ENCODE measurements at regions not wholly inside any gene's neighbourhood (a gene's known extent, or its start where the extent isn't known, plus 50 kb on each side); places are given as distances from the start of the nearest gene placed in this dataset.

DNA sequence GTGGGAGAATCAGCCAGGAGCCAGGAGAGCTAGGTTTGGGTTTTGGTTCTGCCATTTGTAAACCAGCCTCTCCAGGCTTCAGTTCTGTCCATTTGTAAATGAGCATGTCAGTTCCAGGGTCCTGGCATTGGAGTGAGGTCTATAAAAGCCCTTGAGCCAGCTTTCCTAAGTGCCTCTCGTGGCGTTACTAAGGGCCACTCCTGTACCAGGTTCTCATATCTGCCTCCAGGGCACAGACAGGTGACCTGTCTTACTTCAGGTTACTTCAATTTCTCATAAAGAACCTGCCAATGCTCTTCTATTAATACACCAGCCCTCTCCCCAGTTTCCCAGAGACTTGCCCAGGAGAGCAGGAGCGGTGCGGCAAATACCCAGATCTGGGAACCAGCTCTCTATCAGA, 101.9 kb downstream of the VEGFA start:
- TF ChIP-seq, protein P1, sequence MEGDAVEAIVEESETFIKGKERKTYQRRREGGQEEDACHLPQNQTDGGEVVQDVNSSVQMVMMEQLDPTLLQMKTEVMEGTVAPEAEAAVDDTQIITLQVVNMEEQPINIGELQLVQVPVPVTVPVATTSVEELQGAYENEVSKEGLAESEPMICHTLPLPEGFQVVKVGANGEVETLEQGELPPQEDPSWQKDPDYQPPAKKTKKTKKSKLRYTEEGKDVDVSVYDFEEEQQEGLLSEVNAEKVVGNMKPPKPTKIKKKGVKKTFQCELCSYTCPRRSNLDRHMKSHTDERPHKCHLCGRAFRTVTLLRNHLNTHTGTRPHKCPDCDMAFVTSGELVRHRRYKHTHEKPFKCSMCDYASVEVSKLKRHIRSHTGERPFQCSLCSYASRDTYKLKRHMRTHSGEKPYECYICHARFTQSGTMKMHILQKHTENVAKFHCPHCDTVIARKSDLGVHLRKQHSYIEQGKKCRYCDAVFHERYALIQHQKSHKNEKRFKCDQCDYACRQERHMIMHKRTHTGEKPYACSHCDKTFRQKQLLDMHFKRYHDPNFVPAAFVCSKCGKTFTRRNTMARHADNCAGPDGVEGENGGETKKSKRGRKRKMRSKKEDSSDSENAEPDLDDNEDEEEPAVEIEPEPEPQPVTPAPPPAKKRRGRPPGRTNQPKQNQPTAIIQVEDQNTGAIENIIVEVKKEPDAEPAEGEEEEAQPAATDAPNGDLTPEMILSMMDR (IDR thresholded peaks at IDR 0.05): no peak
- TF ChIP-seq POLR2A (IDR thresholded peaks at IDR 0.05): no peak

Measured in breast epithelium (tissue), 3 donors.